ENCODE measurements at regions not wholly inside any gene's neighbourhood (a gene's known extent, or its start where the extent isn't known, plus 50 kb on each side); places are given as distances from the start of the nearest gene placed in this dataset.

GRCh38 chr16:55929181-55929580 lies 54.0 kb upstream of the CES5A start (continued):
- TF ChIP-seq ZNF281 (CRISPR knock-in tag; IDR thresholded peaks at IDR 0.05), result no peak
- no peak for TF ChIP-seq SMAD4 (CRISPR knock-in tag; IDR thresholded peaks at IDR 0.05)
- no peak for TF ChIP-seq ZNF512 (CRISPR knock-in tag; IDR thresholded peaks at IDR 0.05; ENCODE audit: borderline replicate concordance)
- TF ChIP-seq SOX15 (CRISPR knock-in tag; IDR thresholded peaks at IDR 0.05), result no peak
- no peak for TF ChIP-seq CREM (CRISPR knock-in tag; IDR thresholded peaks at IDR 0.05)
- no peak for TF ChIP-seq ZMAT4 (CRISPR knock-in tag; IDR thresholded peaks at IDR 0.05)
- no peak for TF ChIP-seq E2F5 (CRISPR knock-in tag; IDR thresholded peaks at IDR 0.05)

GRCh38 chr16:55925242-55925641 lies 50.1 kb upstream of the CES5A start:
- H3K4me1 Mint-ChIP-seq, result no peaks in the 10 kb centered on the region
- POLR2A ChIA-PET, result no interaction called here
- H3K36me3 Mint-ChIP-seq, result no peaks in the 10 kb centered on the region
- no peak overlapping the region for H3K27ac Mint-ChIP-seq
- DNase-seq (ENCODE audit: low spot score) (no peak), ATAC-seq (no peak)
- H3K4me3 Mint-ChIP-seq, result no peak overlapping the region
- CTCF ChIA-PET, result no interaction called here
- TF ChIP-seq ZNF512 (CRISPR knock-in tag; IDR thresholded peaks at IDR 0.05; ENCODE audit: borderline replicate concordance) (no peak), ESRRA (CRISPR knock-in tag; IDR thresholded peaks at IDR 0.05; ENCODE audit: borderline replicate concordance) (no peak), USF1 (CRISPR knock-in tag; IDR thresholded peaks at IDR 0.05) (no peak), AFF4 (CRISPR knock-in tag; IDR thresholded peaks at IDR 0.05; ENCODE audit: borderline replicate concordance) (no peak), NFYB (CRISPR knock-in tag; conservative IDR thresholded peaks at IDR 0.05; ENCODE audit: low read depth) (no peak), CTCF (IDR thresholded peaks at IDR 0.05) (no peak), ATF6 (CRISPR knock-in tag; IDR thresholded peaks at IDR 0.05) (no peak)
- H3K27me3 Mint-ChIP-seq (ENCODE audit: low read depth), result peaks cover 5% of the 10 kb centered on the region; the same call in 1 of the 2 replicates
- 0 out of 2 replicates have a peak, but pooled peaks cover 4% of the 10 kb centered on the region for H3K9me3 Mint-ChIP-seq
